Pancreas (tissue), 10 donors: ENCODE measurements at regions not wholly inside any gene's neighbourhood (a gene's known extent, or its start where the extent isn't known, plus 50 kb on each side); places are given as distances from the start of the nearest gene placed in this dataset.
"Not testable (repeated sequence)": the region's sequence is repeated elsewhere in the genome, so short reads cannot be mapped to it uniquely, and the experiment has no call there.

Experiments used
- ATAC-seq, 4 donors: fragments of 200-7000 bp; cut with Tn5 transposase; one replicate each; pipeline versions ENCODE4 v1.8.0 to v1.9.1; 2020; ENCODE audit warnings: mild to moderate bottlenecking in 4 of 4, moderate library complexity in 4 of 4
- DNase-seq, 6 donors: peaks; one replicate each; pipeline ENCODE4 v3.0.0-alpha.2; 2020
- FAIRE-seq: peaks from 2 replicates; lab custom pipeline; 2012; peaks lifted over from hg19 to GRCh38; lab: Jason Lieb, UNC
- H3K27ac ChIP-seq, 4 donors: fragments of 200-600 bp; sonication (generic); 1 replicate in 3 of 4; 2 replicates in 1 of 4; pipeline versions ENCODE4 v1.5.0 to v1.8.0; 2020
- H3K27me3 ChIP-seq, 4 donors: fragments of 200-600 bp; one replicate each; pipeline ENCODE4 v1.8.0; 2021
- H3K36me3 ChIP-seq, 3 donors: fragments of 200-600 bp; sonication (generic) in 1 of 3; one replicate each; pipeline versions ENCODE4 v1.5.0 to v1.8.0; 2020 to 2021
- H3K4me1 ChIP-seq, 3 donors: fragments of 200-600 bp; one replicate each; pipeline ENCODE4 v1.8.0; 2021
- H3K4me3 ChIP-seq, 4 donors: fragments of 200-600 bp; sonication (generic) in 2 of 4; one replicate each; pipeline versions ENCODE4 v1.5.0 to v1.8.0; 2020 to 2021
- H3K9me3 ChIP-seq, 4 donors: fragments of 200-600 bp; one replicate each; pipeline ENCODE4 v1.8.0; 2021
- WGBS, 2 donors: extraction: QIAGEN DNeasy Blood & Tissue Kit; methylation state at CpG; one replicate each; pipeline ENCODE4 v1.1.7; 2013; 5-methylcytosine and 5-hydroxymethylcytosine counted together
- intact Hi-C, 3 donors: fragments of 100-400 bp; cut with DNase I; formaldehyde crosslinking; loops; one replicate each; pipeline versions ENCODE4 v1.11.1 to v1.14.2; 2022
- TF ChIP-seq, protein P1 (sequence below), 4 donors: fragments of 200-600 bp; sonication (generic) in 3 of 4; IDR thresholded peaks; one replicate each; pipeline versions ENCODE4 v1.5.0 to v1.8.0; 2021; ENCODE audit warnings: antibody characterized with exemption in 4 of 4
- donor health status: healthy with polysubstance abuse.
- donor health status: DM: no; HTN: no; CAD: no; lungs with moderate emphysema.
- donor health status: DM: no; HTN: no; CAD: no.
- donor health status: control.
- donor health status: control.
- donor health status: Bipolar disorder and iron deficiency.
- donor health status: DM: yes; HTN: yes; CAD: no.
- donor health status: DM: no; HTN: no; CAD: no.
- donor health status: DM: no; HTN: no; CAD: no.
- donor health status: DM: yes; HTN: yes; CAD: no.

DNA sequence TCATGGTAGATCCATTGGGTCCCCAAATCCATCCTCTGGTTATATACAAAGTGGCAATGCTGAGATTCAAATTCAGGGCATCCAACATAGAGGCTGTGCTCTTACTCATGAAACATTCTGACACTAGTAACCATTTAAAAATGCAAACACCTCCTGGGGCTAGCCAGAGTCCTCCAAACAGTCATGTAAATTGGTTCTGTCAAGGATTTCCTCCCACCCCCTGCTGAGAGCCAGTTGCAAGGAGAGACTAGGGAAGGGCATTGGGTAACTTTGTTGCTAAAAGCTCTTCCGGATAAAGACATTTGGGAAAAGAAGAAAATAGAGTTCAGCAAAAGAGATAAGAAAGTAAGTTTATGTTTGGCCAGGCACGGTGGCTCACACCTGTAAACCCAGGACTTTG, 58.3 kb downstream of the ART5 start:
- H3K36me3 ChIP-seq, intact Hi-C loops, H3K4me3 ChIP-seq, ATAC-seq, H3K9me3 ChIP-seq, H3K27me3 ChIP-seq, H3K27ac ChIP-seq, FAIRE-seq, H3K4me1 ChIP-seq, DNase-seq: not testable (repeated sequence)
- WGBS, 2 donors, result 58 to 94% methylated on average over 1 to 2 of the region's 2 CpGs

DNA sequence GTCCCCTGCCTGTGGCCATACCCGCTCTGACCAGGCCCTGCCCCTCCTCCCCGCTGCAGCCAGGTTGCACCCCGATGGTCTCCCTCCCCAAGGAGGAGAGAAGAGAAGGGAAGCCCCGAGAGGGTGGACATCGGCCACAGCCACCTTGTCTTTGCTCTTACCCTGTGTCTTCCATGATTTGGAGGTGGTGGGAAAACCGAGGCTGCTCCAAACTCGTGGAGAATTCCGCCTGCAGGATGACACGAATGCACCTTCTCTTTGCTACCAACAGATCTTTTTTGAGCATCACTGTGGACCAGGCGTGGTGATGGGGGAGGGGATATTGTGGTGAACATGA, 60.4 kb downstream of the ART5 start:
- H3K9me3 ChIP-seq, FAIRE-seq, H3K4me1 ChIP-seq, H3K36me3 ChIP-seq, H3K4me3 ChIP-seq, DNase-seq, ATAC-seq, H3K27me3 ChIP-seq, H3K27ac ChIP-seq, intact Hi-C loops: not testable (repeated sequence)
- 27 to 28% methylated on average over 10 of the region's 10 CpGs for WGBS, 2 donors

DNA sequence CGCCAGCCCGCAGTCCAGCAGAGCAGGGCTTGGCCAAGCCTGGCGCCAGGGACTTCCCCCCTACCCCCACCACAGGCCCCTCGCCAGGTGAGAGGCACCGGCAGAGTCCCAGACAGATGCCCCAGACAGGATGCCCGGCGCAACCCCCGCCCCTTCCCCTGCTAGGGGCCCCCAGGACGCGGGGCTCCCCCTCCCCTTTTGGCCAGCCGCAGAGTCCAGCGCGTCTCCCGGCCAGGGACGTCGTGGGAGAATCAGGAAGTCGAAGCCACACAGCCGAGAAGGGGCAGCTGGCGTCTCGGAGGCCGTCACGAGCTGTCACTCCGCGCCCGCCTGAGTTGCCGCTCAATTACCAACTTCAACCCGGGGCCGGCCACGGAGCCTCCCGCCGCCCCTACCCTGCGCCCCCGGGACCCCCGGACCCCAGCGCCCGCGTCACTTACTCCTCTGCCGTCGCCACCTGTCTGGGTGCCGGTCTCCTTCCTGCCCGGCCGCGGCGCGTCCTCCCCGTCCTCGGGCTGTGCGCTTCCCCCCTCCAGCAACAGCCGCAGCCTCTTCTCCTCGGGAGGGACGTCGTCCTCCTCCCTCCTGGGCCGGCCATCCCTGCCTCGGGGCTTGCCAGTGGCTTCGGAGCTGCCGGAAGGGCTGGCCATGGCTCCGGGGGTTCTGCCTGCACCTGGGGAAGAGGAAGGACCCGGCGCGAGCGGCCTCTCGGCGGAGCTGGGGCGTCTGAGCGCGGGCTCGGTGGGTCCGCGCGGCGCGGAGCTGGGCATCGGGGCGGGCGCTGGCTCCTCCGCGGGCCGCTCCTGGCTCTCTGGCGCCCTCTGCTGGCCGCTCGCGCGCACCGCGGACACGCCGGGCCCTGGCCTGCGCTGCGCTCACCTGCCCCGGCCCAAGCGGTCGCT, 61.1 kb downstream of the ART5 start:
- H3K27ac ChIP-seq, H3K9me3 ChIP-seq, intact Hi-C loops, H3K4me1 ChIP-seq, H3K36me3 ChIP-seq, H3K27me3 ChIP-seq, FAIRE-seq: not testable (repeated sequence)
- 0 to 1% methylated on average over 27 to 89 of the region's 92 CpGs for WGBS, 2 donors
- ATAC-seq (peak in 2 of 4 donors; percentile 66 to 72), DNase-seq (peak; percentile 37 to 93 (median 78))
- TF ChIP-seq, protein P1, sequence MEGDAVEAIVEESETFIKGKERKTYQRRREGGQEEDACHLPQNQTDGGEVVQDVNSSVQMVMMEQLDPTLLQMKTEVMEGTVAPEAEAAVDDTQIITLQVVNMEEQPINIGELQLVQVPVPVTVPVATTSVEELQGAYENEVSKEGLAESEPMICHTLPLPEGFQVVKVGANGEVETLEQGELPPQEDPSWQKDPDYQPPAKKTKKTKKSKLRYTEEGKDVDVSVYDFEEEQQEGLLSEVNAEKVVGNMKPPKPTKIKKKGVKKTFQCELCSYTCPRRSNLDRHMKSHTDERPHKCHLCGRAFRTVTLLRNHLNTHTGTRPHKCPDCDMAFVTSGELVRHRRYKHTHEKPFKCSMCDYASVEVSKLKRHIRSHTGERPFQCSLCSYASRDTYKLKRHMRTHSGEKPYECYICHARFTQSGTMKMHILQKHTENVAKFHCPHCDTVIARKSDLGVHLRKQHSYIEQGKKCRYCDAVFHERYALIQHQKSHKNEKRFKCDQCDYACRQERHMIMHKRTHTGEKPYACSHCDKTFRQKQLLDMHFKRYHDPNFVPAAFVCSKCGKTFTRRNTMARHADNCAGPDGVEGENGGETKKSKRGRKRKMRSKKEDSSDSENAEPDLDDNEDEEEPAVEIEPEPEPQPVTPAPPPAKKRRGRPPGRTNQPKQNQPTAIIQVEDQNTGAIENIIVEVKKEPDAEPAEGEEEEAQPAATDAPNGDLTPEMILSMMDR (IDR thresholded peaks at IDR 0.05), result peak; percentile 58 to 87 (median 78)
- peak overlapping the region in 3 of 4 donors; percentile 10 to 47 (median 36) for H3K4me3 ChIP-seq

DNA sequence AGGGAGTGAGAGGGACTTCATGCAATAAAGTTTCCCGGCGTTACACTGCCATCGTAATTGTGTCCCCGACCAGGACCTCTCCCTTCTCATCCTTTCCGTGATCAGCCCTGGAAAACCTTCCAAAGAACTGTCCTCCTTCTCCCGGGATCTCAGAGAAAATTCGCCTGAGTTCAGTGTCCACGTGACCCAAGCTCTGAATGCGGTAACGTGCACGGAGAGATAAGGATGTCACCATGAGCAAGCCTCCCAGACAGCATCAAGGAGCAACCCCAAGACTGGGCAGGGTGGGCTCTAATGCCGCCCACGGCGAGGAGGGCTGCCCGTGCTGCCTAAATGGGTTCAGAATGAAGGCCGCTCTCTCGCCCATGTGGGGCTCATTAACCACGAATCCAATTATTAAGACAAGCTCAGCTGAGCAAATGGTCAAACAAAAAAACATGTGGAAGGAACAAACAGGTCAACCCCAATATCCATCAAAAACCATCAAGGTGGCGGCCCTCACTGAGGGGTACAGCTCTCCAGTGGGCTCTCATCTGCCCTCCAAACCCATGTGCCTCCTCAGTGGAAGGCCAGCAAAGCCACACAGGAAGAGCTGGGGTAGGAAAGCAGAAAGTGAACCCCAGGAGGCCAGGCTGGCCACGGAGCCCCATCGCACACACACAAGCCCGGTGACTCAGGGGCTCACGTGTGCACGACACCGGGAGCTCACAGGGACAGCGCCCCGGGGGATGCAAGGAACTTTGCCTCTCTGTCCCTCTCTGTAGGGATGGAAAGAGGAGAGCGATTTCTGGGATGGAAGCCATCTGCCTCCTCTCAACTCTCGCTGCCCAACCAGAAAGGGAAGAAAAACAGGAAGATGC, 62.0 kb downstream of the ART5 start:
- WGBS, 2 donors, result 69 to 71% methylated on average over 24 to 27 of the region's 29 CpGs

DNA sequence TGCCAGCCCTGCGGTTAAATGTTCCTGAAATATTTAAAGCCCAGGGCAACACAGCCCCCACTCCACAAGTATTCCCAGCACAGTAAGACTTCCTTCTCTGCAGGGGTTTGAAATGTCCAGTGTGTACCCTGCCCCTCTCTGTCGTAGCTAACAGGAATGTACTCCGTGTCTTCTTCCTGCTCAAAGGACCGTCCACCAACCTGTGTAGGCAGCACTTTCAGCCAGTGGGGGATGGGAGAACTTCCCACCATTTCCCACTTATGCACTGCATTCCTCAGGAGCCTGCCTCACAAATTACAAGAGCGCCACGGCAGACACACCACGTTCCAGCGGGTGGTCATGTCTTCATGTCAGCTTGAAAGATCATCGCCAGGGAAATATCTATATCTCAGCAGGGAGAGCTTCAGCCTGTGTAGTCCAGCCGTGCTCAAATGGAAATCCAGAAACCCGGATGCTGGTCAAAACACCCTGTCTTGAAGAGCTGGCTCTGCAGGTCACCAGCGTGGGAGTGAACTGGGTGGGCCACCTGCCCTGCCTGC, 65.7 kb downstream of the ART5 start:
- H3K36me3 ChIP-seq, H3K27ac ChIP-seq, ATAC-seq, intact Hi-C loops, H3K9me3 ChIP-seq, H3K4me3 ChIP-seq, DNase-seq, H3K4me1 ChIP-seq, H3K27me3 ChIP-seq, FAIRE-seq: not testable (repeated sequence)
- 39 to 41% methylated on average over 12 of the region's 12 CpGs for WGBS, 2 donors

More for the DNA sequence above, 62.0 kb downstream of the ART5 start:
- intact Hi-C loops, H3K27me3 ChIP-seq, H3K36me3 ChIP-seq, ATAC-seq, FAIRE-seq, H3K4me1 ChIP-seq, H3K9me3 ChIP-seq, H3K27ac ChIP-seq, DNase-seq: not testable (repeated sequence)
- H3K4me3 ChIP-seq, result peak overlapping the region in 1 of 4 donors; percentile 47

DNA sequence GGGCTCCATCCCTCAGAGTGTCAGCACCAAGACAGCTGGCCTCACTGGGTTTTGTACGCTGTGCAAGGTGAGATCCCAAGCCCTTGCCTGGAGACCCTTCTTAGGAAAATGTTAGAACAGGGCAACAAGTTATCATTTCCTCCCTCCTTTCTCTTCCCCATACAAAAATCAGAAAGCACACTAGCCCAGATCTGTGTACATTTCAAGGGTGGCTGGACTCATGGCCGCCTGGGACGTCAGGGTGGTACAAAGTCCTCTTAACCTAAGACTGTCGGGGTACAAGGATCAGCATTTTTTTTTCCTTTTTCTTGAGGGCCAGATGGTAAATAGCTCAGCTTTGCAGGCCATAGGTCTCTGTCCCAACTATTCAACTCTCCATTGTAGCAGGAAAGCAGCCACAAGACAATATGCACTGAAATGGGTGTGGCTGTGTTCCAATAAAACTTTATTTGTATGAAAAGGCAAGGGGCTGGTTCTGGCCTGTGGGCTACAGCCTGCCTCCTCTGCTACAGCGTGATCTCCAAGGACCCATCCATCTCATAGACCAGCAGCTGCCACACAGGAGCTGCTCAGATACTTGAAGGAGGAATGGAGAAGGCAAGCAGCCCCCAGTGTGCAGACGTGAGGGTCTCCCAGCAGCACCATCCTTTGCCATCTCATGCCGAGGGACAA, 68.7 kb downstream of the ART5 start:
- H3K36me3 ChIP-seq, intact Hi-C loops, FAIRE-seq, H3K4me1 ChIP-seq, H3K9me3 ChIP-seq, H3K4me3 ChIP-seq, H3K27me3 ChIP-seq, DNase-seq, H3K27ac ChIP-seq, ATAC-seq: not testable (repeated sequence)
- 78 to 88% methylated on average over 7 of the region's 7 CpGs for WGBS, 2 donors

DNA sequence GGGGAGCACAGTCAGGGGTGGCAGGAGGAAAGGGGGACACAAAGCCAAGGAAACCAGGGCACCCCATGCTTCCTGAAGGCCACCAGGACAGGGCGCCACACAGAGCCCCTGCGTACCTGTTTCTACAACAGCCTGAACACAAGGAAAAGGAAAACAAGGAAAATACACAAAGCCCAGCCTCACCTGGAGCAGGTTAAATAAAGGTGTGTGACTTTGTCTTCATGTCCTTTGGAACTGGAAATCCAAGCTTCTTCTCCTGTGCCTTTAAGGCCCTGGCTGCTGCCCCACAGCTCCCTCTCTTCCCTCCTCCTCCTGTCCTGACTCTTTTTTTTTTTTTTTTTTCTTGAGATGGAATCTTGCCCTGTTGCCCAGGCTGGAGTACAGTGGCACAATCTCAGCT, 70.0 kb downstream of the ART5 start:
- H3K27ac ChIP-seq, intact Hi-C loops, DNase-seq, H3K27me3 ChIP-seq, FAIRE-seq, H3K4me1 ChIP-seq, H3K9me3 ChIP-seq, ATAC-seq, H3K4me3 ChIP-seq, H3K36me3 ChIP-seq: not testable (repeated sequence)
- 95% methylated on average over 2 of the region's 2 CpGs; no CpG with 5 or more reads in 1 of the 2 donors for WGBS, 2 donors

DNA sequence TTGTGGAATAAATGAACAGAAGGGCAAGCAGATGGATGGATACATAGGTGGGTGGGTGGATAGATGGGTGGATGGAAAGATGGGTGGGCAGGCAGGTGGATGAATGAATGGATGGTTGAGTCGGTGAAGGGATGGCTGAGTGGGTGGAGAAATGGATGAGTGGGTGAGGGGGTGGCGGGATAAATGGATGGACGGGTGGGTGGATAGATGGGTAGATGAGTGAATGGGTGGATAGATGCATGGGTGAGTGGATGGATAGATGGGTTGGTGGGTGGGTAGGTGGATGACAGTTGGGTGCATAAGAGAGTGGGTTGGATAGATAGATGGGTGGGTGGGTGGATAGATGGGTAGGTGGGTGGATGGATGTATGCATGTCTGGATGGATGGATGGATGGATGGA, 76.0 kb downstream of the ART5 start:
- FAIRE-seq, H3K4me1 ChIP-seq, DNase-seq, H3K9me3 ChIP-seq, H3K4me3 ChIP-seq, H3K27ac ChIP-seq, H3K27me3 ChIP-seq, ATAC-seq, H3K36me3 ChIP-seq, intact Hi-C loops: not testable (repeated sequence)
- 60 to 65% methylated on average over 1 to 3 of the region's 3 CpGs for WGBS, 2 donors
